ENCODE measurements at regions not wholly inside any gene's neighbourhood (a gene's known extent, or its start where the extent isn't known, plus 50 kb on each side); places are given as distances from the start of the nearest gene placed in this dataset.
A peak's percentile ranks its signal among the peaks of the same experiment; 100 is the strongest.

GRCh38 chr13:80883545-80883944, 542.6 kb upstream of the SPRY2 start:
- Histone ChIP-seq H3K36me3 (ENCODE audit: control insufficient read depth, insufficient read depth, low read length) (no peaks in the 10 kb centered on the region), H3K4me3 (ENCODE audit: low read depth, low read length) (no peak overlapping the region), H3K27me3 (ENCODE audit: control insufficient read depth, insufficient read depth, low read length) (no peaks in the 10 kb centered on the region)
- TF ChIP-seq CTCF (IDR thresholded peaks at IDR 0.05; ENCODE audit: insufficient read depth, low read length, poor library complexity, severe bottlenecking) = no peak
- no peak for DNase-seq (ENCODE audit: low read depth)

GRCh38 chr13:80881942-80882445, 541.1 kb upstream of the SPRY2 start:
- DNase-seq (ENCODE audit: low read depth) = peak; percentile 10
- TF ChIP-seq CTCF (IDR thresholded peaks at IDR 0.05; ENCODE audit: insufficient read depth, low read length, poor library complexity, severe bottlenecking) = no peak

GRCh38 chr13:80881495-80881894, 540.6 kb upstream of the SPRY2 start:
- no peak for TF ChIP-seq CTCF (IDR thresholded peaks at IDR 0.05; ENCODE audit: insufficient read depth, low read length, poor library complexity, severe bottlenecking)
- no peaks in the 10 kb centered on the region for H3K36me3 ChIP-seq (ENCODE audit: control insufficient read depth, insufficient read depth, low read length)
- H3K4me3 ChIP-seq (ENCODE audit: low read depth, low read length) = no peak overlapping the region
- no peak for DNase-seq (ENCODE audit: low read depth)
- H3K27me3 ChIP-seq (ENCODE audit: control insufficient read depth, insufficient read depth, low read length) = no peaks in the 10 kb centered on the region

More at GRCh38 chr13:80881942-80882445, 541.1 kb upstream of the SPRY2 start:
- no peaks in the 10 kb centered on the region for H3K27me3 ChIP-seq (ENCODE audit: control insufficient read depth, insufficient read depth, low read length)
- no peaks in the 10 kb centered on the region for H3K36me3 ChIP-seq (ENCODE audit: control insufficient read depth, insufficient read depth, low read length)
- no peak overlapping the region for H3K4me3 ChIP-seq (ENCODE audit: low read depth, low read length)

- no peak for DNase-seq (ENCODE audit: low read depth)
- no peak for TF ChIP-seq CTCF (IDR thresholded peaks at IDR 0.05; ENCODE audit: insufficient read depth, low read length, poor library complexity, severe bottlenecking)
- Histone ChIP-seq H3K36me3 (ENCODE audit: control insufficient read depth, insufficient read depth, low read length) (no peaks in the 10 kb centered on the region), H3K27me3 (ENCODE audit: control insufficient read depth, insufficient read depth, low read length) (no peaks in the 10 kb centered on the region), H3K4me3 (ENCODE audit: low read depth, low read length) (no peak overlapping the region)
These were observed 540.1 kb upstream of the SPRY2 start for GRCh38 chr13:80881034-80881433.

GRCh38 chr13:80877944-80878241, 537.0 kb upstream of the SPRY2 start:
- H3K36me3 ChIP-seq (ENCODE audit: control insufficient read depth, insufficient read depth, low read length) = no peaks in the 10 kb centered on the region
- no peaks in the 10 kb centered on the region for H3K27me3 ChIP-seq (ENCODE audit: control insufficient read depth, insufficient read depth, low read length)
- DNase-seq (ENCODE audit: low read depth) = no peak
- TF ChIP-seq CTCF (IDR thresholded peaks at IDR 0.05; ENCODE audit: insufficient read depth, low read length, poor library complexity, severe bottlenecking) = no peak
- no peak overlapping the region for H3K4me3 ChIP-seq (ENCODE audit: low read depth, low read length)

GRCh38 chr13:80877209-80877943, 536.5 kb upstream of the SPRY2 start:
- TF ChIP-seq CTCF (IDR thresholded peaks at IDR 0.05; ENCODE audit: insufficient read depth, low read length, poor library complexity, severe bottlenecking) = no peak
- H3K36me3 ChIP-seq (ENCODE audit: control insufficient read depth, insufficient read depth, low read length) = no peaks in the 10 kb centered on the region
- DNase-seq (ENCODE audit: low read depth) = no peak
- no peak overlapping the region for H3K4me3 ChIP-seq (ENCODE audit: low read depth, low read length)
- no peaks in the 10 kb centered on the region for H3K27me3 ChIP-seq (ENCODE audit: control insufficient read depth, insufficient read depth, low read length)
